Renal cortical epithelial cell (primary cell): ENCODE measurements at regions not wholly inside any gene's neighbourhood (a gene's known extent, or its start where the extent isn't known, plus 50 kb on each side); places are given as distances from the start of the nearest gene placed in this dataset.
"Not testable (repeated sequence)": the region's sequence is repeated elsewhere in the genome, so short reads cannot be mapped to it uniquely, and the experiment has no call there.

Source experiments
- DNase-seq: peaks from one replicate; pipeline ENCODE4 v3.0.0-alpha.2; 2011; ENCODE audit warnings: low read depth

GRCh38 chr5:75002271-75002670, 50.1 kb downstream of the GCNT4 start:
- DNase-seq, result no peak

DNA sequence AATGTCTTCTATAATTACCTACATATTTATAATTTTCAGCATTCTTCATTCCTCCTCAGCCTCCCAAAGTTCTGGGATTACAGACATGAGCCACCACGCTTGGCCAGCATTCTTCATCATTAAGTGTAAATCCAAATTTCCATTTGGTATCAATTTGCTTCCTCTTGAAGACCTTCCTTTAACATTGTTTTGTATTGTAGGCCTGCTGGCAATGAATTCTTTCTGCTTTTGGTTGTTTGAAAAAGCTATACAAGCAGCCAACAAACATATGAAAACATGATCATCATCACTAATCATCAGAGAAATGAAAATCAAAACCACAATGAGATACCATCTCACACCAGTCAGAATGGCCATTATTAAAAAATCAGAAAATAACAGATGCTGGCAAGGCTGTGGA, 56.4 kb downstream of the GCNT4 start:
- DNase-seq, result no peak

DNA sequence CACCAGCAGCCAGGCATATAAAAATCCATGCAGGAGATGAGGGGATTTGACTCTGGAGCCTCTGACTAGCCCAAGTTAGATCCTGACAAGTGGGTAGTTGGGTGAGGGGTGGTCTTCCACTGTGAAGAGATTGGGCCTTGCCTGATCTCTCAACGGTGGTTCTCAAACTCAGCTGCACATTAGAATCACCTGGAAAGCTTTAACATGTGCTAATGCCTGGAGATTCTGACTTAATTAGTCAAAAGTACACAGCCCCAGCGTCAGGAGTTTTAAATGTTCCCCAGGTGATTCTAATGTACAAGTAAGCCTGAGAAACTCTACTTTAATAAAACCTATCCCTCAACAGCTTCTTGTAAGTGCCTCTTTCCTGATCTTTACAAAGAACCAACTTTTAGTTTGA, 57.5 kb downstream of the GCNT4 start:
- DNase-seq, result no peak

DNA sequence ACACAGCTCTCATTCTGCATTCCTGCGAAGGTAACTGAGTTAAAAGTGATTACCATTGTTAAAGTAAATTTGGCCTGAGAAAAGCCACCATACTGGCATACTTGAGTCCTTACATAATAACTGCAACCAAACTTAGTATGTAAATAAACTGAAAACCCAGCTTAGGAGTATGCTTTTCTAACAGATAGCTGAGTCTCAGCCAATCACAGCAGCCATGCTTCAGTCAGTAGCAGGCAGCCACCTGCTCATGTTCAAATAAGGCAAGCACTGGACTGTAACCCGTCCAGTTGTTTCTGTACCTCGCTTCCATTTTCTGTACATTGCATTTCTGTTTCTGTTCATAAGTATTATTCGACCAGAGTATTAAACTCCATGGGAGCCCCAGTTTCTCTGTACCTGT, 58.6 kb downstream of the GCNT4 start:
- DNase-seq, result peak; percentile 4

DNA sequence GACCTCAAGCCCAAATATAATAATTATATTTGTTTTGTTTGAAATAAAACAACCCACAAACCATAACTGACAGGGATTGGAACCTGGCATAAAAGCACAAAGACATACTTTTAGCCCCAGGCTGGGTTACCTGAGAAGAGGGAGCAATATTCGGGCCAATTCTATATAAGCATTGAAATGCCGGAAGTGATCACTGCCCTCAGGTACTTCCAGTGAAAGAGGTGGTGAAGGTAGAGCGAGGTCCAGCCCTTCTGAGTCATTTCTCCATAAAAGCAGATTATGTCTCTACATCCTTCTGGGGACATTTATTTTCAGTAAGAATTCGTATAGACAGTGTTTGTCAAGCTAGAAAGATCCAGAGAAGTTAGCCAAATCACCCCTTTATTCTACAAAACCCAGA, 59.6 kb downstream of the GCNT4 start:
- no peak for DNase-seq

DNA sequence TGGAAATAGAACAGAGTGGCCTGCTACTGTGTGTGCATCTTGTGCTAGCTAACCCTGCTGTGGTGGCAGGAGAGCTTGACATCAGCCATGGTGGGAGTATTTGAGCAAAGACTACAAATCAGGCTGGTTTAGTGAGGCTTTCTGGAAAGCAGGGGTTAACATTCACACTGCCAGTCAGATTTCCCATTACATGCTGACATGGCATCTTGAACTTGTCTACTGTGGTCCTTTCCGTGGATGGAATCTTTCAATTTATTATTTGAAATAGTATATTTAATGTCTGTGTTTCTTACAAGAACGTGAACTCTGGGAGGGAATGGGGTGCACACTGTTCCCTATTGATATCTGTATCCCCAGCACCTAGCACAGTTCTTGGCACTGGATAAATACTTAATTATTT, 60.8 kb downstream of the GCNT4 start:
- DNase-seq, result no peak

GRCh38 chr5:74990194-74990593, 62.2 kb downstream of the GCNT4 start:
- no peak for DNase-seq

GRCh38 chr5:74988273-74988983, 63.9 kb downstream of the GCNT4 start:
- DNase-seq, result no peak

DNA sequence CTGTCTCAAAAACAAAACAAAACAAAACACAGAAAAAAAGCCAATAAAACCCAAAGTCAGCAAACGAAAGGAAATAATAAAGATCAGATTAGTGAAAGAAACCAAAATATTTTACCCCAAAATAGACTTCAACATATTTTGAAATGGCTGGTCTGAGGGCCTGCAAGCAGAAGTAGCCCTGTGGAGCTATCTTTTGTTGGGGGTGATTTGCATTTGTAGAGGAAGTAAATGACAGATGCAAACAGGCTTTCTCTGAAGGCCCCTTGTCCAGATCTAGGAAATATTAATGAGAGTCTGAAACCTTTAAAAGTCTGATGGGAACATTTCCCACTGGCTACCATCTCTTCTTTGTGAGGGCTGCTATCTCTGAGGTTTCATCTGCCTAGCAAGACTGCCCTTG, 74.0 kb downstream of the GCNT4 start:
- DNase-seq, result no peak

GRCh38 chr5:74977471-74977870, 74.9 kb downstream of the GCNT4 start:
- no peak for DNase-seq

DNA sequence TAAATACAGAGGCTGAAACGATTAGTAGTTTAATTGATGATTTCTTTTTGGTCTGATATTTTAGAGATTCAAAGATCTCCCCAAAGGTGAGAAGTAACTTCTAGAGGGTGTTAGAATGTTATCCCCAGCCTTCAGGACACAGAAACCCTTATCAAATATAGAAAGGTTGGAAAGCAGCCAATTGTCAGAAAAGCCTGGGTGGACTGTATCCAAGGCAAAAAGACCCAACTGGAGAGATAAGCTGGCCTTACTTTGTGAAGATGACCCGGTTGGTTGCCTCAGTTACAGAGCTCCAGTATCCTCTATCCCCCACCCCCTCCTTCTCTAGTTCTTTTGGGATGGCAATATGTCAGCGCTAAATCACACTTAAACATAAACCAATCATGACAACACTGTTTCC, 75.7 kb downstream of the GCNT4 start:
- DNase-seq, result no peak

- DNase-seq, result no peak
Observed at GRCh38 chr5:74975582-74975981, 76.8 kb downstream of the GCNT4 start.

DNA sequence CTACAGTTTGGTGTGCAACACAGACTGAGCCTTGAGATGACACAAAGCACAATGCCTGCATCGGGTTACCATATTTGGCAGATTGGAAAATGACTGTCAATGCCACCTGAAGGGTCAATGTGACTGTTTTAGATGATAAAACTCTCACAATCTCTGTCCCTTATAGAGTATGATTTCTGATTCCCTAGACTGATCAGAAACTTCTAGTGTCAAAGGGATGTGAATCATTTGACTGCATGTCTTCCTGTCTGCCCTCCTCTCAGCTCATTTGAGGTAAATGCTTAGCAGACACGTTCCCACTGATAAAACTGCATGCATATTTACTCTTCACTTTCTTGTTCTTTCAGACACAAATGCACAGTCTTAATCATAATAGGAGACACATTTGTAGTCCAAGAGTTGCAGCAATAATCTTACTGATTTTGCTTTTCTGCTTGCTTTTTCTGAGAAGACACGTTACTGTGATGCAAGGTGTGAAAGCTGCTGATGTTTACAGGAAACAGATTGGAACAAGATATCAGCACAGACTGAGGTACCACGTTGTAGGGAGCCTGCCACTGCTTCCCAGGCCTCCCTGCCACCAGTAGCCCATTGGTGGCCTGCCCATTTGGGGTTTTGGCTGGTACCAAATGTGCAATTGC, 77.8 kb downstream of the GCNT4 start:
- no peak for DNase-seq

GRCh38 chr5:74973694-74974093, 78.7 kb downstream of the GCNT4 start:
- DNase-seq, result no peak

DNA sequence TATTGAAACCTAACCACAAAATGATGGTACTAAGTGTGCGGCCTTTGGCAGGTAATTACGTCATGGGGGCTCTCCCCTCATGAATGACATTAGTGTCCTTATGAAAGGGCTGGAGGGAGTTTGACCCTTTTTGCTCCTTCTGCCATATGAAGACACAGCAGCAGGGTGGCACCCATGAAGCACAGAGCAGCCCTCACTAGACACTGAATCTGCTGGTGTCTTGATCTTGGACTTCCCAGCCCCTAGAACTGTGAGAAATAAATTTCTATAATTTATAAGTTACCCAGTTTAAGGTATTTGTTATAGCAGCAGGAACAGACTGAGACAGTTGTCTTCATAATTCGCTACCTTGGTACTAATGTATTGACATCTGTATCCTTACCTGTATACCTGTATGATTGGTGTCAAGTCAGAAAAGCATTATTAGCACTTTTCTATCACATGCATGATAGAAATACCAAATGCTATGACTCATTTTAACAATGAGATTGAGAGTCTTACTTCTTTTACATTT, 80.4 kb downstream of the GCNT4 start:
- no peak for DNase-seq

- DNase-seq, result not testable (repeated sequence)
Observed at GRCh38 chr5:74970891-74971290, 81.5 kb downstream of the GCNT4 start.

GRCh38 chr5:74969726-74970125, 82.6 kb downstream of the GCNT4 start:
- no peak for DNase-seq

- DNase-seq, result no peak
Observed at GRCh38 chr5:74966141-74967026, 86.0 kb downstream of the GCNT4 start.

DNA sequence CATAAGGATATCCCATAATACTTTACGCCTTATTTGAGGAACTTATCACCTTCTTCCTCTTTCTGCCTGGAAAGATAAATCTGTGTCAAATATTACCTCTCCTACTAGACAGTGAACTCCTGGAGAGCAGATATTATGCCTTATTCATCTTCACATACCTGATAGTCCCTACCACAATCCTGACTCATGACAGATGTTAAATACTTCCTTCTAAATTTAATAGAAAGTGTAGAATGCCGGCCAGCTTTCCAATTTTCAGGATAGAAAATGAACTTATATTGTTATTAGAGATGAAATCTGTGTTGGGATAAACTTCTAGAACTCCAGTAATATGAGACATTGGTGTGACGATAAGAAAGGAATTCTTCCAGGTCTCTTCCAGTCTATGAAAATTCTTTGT, 89.0 kb downstream of the GCNT4 start:
- no peak for DNase-seq

- no peak for DNase-seq
Observed at GRCh38 chr5:74957906-74958305, 91.7 kb upstream of the FAM169A start.

- no peak for DNase-seq
Observed at GRCh38 chr5:74957029-74957784, 91.0 kb upstream of the FAM169A start.

GRCh38 chr5:74956278-74956677, 90.1 kb upstream of the FAM169A start:
- no peak for DNase-seq
